Activated CD4-positive, alpha-beta T cell treated with anti-CD3 and anti-CD28 coated beads, Interleukin-10, Interleukin-2, amounts not matched to agents 100 ng/mL and 50 ng/mL, durations not matched to agents 16 hours and 8 hours (primary cell): ENCODE measurements at regions not wholly inside any gene's neighbourhood (a gene's known extent, or its start where the extent isn't known, plus 50 kb on each side); places are given as distances from the start of the nearest gene placed in this dataset.
"Not testable (repeated sequence)": the region's sequence is repeated elsewhere in the genome, so short reads cannot be mapped to it uniquely, and the experiment has no call there.

Source experiments
- DNase-seq: peaks from one replicate; pipeline ENCODE4 v3.0.0-alpha.2; 2020

GRCh38 chr12:131622422-131622955 is 88.4 kb upstream of the SFSWAP start:
- no peak for DNase-seq

- not testable (repeated sequence) for DNase-seq
Observed at GRCh38 chr12:131623404-131624368, 87.2 kb upstream of the SFSWAP start.

GRCh38 chr12:131624369-131624739 is 86.5 kb upstream of the SFSWAP start:
- DNase-seq, result not testable (repeated sequence)

- not testable (repeated sequence) for DNase-seq
Observed at GRCh38 chr12:131624756-131625501, 86.0 kb upstream of the SFSWAP start.

- DNase-seq, result not testable (repeated sequence)
Observed at GRCh38 chr12:131625966-131626722, 84.7 kb upstream of the SFSWAP start.

- peak; percentile 51 for DNase-seq
Observed at GRCh38 chr12:131627151-131628022, 83.5 kb upstream of the SFSWAP start.

- DNase-seq, result no peak
Observed at GRCh38 chr12:131628023-131628740, 82.7 kb upstream of the SFSWAP start.

GRCh38 chr12:131628766-131629448 is 82.0 kb upstream of the SFSWAP start:
- DNase-seq, result no peak

GRCh38 chr12:131631230-131631629 is 79.7 kb upstream of the SFSWAP start:
- no peak for DNase-seq

GRCh38 chr12:131631889-131632651 is 78.8 kb upstream of the SFSWAP start:
- not testable (repeated sequence) for DNase-seq

GRCh38 chr12:131632652-131633023 is 78.3 kb upstream of the SFSWAP start:
- DNase-seq, result not testable (repeated sequence)

- not testable (repeated sequence) for DNase-seq
Observed at GRCh38 chr12:131633610-131634009, 77.3 kb upstream of the SFSWAP start.

- no peak for DNase-seq
Observed at GRCh38 chr12:131634037-131634436, 76.9 kb upstream of the SFSWAP start.

- not testable (repeated sequence) for DNase-seq
Observed at GRCh38 chr12:131635012-131635411, 75.9 kb upstream of the SFSWAP start.

GRCh38 chr12:131635491-131636122 is 75.3 kb upstream of the SFSWAP start:
- DNase-seq, result no peak

GRCh38 chr12:131636266-131636665 is 74.6 kb upstream of the SFSWAP start:
- no peak for DNase-seq

GRCh38 chr12:131636940-131637750 is 73.7 kb upstream of the SFSWAP start:
- no peak for DNase-seq

- DNase-seq, result no peak
Observed at GRCh38 chr12:131637986-131638385, 72.9 kb upstream of the SFSWAP start.
